Activated effector memory CD4-positive, alpha-beta T cell treated with anti-CD3 and anti-CD28 coated beads, Interleukin-2, amount 50 U/mL, for 16 hours (primary cell): ENCODE measurements at regions not wholly inside any gene's neighbourhood (a gene's known extent, or its start where the extent isn't known, plus 50 kb on each side); places are given as distances from the start of the nearest gene placed in this dataset.

Experiments
- DNase-seq: peaks from one replicate; pipeline ENCODE4 v3.0.0-alpha.2; 2020

GRCh38 chr3:117136003-117136402, 426.4 kb downstream of the TUSC7 start:
- no peak for DNase-seq

GRCh38 chr3:117137065-117137464, 427.5 kb downstream of the TUSC7 start:
- DNase-seq = no peak

GRCh38 chr3:117139681-117140080, 430.1 kb downstream of the TUSC7 start:
- DNase-seq = no peak

GRCh38 chr3:117141812-117142211, 432.2 kb downstream of the TUSC7 start:
- DNase-seq = no peak

- DNase-seq = no peak
Measured at GRCh38 chr3:117144853-117145252, 435.3 kb downstream of the TUSC7 start.

GRCh38 chr3:117145677-117146076, 436.1 kb downstream of the TUSC7 start:
- DNase-seq = no peak

GRCh38 chr3:117146571-117146970, 437.0 kb downstream of the TUSC7 start:
- no peak for DNase-seq

- no peak for DNase-seq
Measured at GRCh38 chr3:117149584-117149983, 440.0 kb downstream of the TUSC7 start.

- no peak for DNase-seq
Measured at GRCh38 chr3:117150628-117151027, 441.0 kb downstream of the TUSC7 start.

- no peak for DNase-seq
Measured at GRCh38 chr3:117160176-117160575, 450.6 kb downstream of the TUSC7 start.

GRCh38 chr3:117161816-117162215, 452.2 kb downstream of the TUSC7 start:
- no peak for DNase-seq

GRCh38 chr3:117165176-117165575, 455.6 kb downstream of the TUSC7 start:
- no peak for DNase-seq

- DNase-seq = no peak
Measured at GRCh38 chr3:117165601-117166051, 456.0 kb downstream of the TUSC7 start.

- no peak for DNase-seq
Measured at GRCh38 chr3:117168896-117169295, 459.3 kb downstream of the TUSC7 start.

GRCh38 chr3:117170094-117170493, 460.5 kb downstream of the TUSC7 start:
- no peak for DNase-seq

GRCh38 chr3:117171124-117171523, 461.5 kb downstream of the TUSC7 start:
- DNase-seq = no peak

- DNase-seq = no peak
Measured at GRCh38 chr3:117172426-117172825, 462.8 kb downstream of the TUSC7 start.

GRCh38 chr3:117181222-117181621, 471.6 kb downstream of the TUSC7 start:
- DNase-seq = no peak

GRCh38 chr3:117184574-117184973, 475.0 kb downstream of the TUSC7 start:
- DNase-seq = no peak

GRCh38 chr3:117191245-117191644, 481.7 kb downstream of the TUSC7 start:
- no peak for DNase-seq

- no peak for DNase-seq
Measured at GRCh38 chr3:117192888-117193287, 483.3 kb downstream of the TUSC7 start.

GRCh38 chr3:117193390-117193789, 483.8 kb downstream of the TUSC7 start:
- no peak for DNase-seq

GRCh38 chr3:117195034-117195433, 485.5 kb downstream of the TUSC7 start:
- DNase-seq = no peak

GRCh38 chr3:117200962-117201361, 491.4 kb downstream of the TUSC7 start:
- DNase-seq = no peak

GRCh38 chr3:117201901-117202774, 492.6 kb downstream of the TUSC7 start:
- DNase-seq = no peak
